Gastroesophageal sphincter (tissue), 4 donors: ENCODE measurements at regions not wholly inside any gene's neighbourhood (a gene's known extent, or its start where the extent isn't known, plus 50 kb on each side); places are given as distances from the start of the nearest gene placed in this dataset.

Experiments used
- ATAC-seq: fragments of 150-250 bp; one replicate; pipeline ENCODE4 v1.9.1; 2016; ENCODE audit warnings: mild to moderate bottlenecking, moderate library complexity
- H3K27ac ChIP-seq, 4 donors: fragments of 200-600 bp; sonication (generic) in 3 of 4; 1 replicate in 3 of 4; 2 replicates in 1 of 4; pipeline ENCODE4 v1.5.1; 2016 to 2019
- H3K27me3 ChIP-seq: fragments of 200-600 bp; sonication (generic); one replicate; pipeline ENCODE4 v1.5.1; 2019
- H3K36me3 ChIP-seq, 2 donors: fragments of 200-600 bp; sonication (generic); one replicate each; pipeline ENCODE4 v1.5.1; 2019; ENCODE audit warnings: control low read depth in 1 of 2
- H3K4me1 ChIP-seq, 3 donors: fragments of 200-600 bp; sonication (generic); 1 replicate in 2 of 3; 2 replicates in 1 of 3; pipeline ENCODE4 v1.5.1; 2016 to 2019; ENCODE audit warnings: control low read depth in 2 of 3
- H3K4me3 ChIP-seq, 2 donors: fragments of 200-600 bp; sonication (generic); one replicate each; pipeline ENCODE4 v1.5.1; 2019; ENCODE audit warnings: mild to moderate bottlenecking in 1 of 2, moderate library complexity in 1 of 2
- H3K9me3 ChIP-seq, 3 donors: fragments of 200-600 bp; sonication (generic); one replicate each; pipeline ENCODE4 v1.5.1; 2017 to 2019; ENCODE audit warnings: control low read depth in 2 of 3
- EP300 ChIP-seq: sonication (generic); formaldehyde crosslinking; IDR thresholded peaks from one replicate; pipeline ENCODE4 v1.6.1; 2017; ENCODE audit warnings: antibody characterized with exemption, mild to moderate bottlenecking
- POLR2A ChIP-seq, 2 donors: fragments of 450-650 bp; IDR thresholded peaks; one replicate each; pipeline ENCODE4 v1.6.1; 2017; ENCODE audit warnings: antibody characterized with exemption in 2 of 2, mild to moderate bottlenecking in 2 of 2, moderate library complexity in 1 of 2
- POLR2AphosphoS5 ChIP-seq: sonication (generic); formaldehyde crosslinking; IDR thresholded peaks from one replicate; pipeline ENCODE4 v1.6.1; 2017; ENCODE audit warnings: antibody characterized with exemption
- WGBS, 2 donors: methylation state at CpG; one replicate each; pipeline ENCODE4 v1.1.5; 2018; ENCODE audit warnings: low coverage in 1 of 2; 5-methylcytosine and 5-hydroxymethylcytosine counted together
- TF ChIP-seq, protein P1 (sequence below), 4 experiments: fragments of 200-600 bp in 2 of 4; fragments of 450-650 bp in 2 of 4; sonication (generic) in 1 of 4; IDR thresholded peaks; one replicate each; pipeline ENCODE4 v1.5.1; 2017 to 2019; ENCODE audit warnings: antibody characterized with exemption in 4 of 4, mild to moderate bottlenecking in 2 of 4, moderate library complexity in 2 of 4

DNA sequence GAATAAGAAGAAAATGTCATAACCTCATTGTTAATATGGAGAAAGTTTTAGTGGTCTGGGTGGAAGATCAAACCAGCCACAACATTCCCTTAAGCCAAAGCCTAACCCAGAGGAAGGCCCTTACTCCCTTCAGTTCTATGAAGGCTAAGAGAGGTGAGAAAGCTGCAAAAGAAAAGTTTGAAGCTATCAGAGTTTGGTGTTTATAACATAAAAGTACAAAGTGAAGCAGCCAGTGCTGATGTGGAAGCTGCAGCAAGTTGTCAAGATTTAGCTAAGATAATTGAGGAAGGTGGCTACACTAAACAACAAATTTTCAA is 67.6 kb upstream of the BCL9 start:
- Histone ChIP-seq H3K4me1 (no peaks in the 10 kb centered on the region), H3K4me3 (no peak overlapping the region), H3K27ac (no peak overlapping the region), H3K36me3 (no peaks in the 10 kb centered on the region), H3K9me3 (no peaks in the 10 kb centered on the region), H3K27me3 (peaks cover 15% of the 10 kb centered on the region)
- ATAC-seq = no peak
- TF ChIP-seq, protein P1, sequence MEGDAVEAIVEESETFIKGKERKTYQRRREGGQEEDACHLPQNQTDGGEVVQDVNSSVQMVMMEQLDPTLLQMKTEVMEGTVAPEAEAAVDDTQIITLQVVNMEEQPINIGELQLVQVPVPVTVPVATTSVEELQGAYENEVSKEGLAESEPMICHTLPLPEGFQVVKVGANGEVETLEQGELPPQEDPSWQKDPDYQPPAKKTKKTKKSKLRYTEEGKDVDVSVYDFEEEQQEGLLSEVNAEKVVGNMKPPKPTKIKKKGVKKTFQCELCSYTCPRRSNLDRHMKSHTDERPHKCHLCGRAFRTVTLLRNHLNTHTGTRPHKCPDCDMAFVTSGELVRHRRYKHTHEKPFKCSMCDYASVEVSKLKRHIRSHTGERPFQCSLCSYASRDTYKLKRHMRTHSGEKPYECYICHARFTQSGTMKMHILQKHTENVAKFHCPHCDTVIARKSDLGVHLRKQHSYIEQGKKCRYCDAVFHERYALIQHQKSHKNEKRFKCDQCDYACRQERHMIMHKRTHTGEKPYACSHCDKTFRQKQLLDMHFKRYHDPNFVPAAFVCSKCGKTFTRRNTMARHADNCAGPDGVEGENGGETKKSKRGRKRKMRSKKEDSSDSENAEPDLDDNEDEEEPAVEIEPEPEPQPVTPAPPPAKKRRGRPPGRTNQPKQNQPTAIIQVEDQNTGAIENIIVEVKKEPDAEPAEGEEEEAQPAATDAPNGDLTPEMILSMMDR (IDR thresholded peaks at IDR 0.05) = no peak
- TF ChIP-seq POLR2AphosphoS5 = no peak
- no peak for TF ChIP-seq EP300
- TF ChIP-seq POLR2A (IDR thresholded peaks at IDR 0.05) = no peak

DNA sequence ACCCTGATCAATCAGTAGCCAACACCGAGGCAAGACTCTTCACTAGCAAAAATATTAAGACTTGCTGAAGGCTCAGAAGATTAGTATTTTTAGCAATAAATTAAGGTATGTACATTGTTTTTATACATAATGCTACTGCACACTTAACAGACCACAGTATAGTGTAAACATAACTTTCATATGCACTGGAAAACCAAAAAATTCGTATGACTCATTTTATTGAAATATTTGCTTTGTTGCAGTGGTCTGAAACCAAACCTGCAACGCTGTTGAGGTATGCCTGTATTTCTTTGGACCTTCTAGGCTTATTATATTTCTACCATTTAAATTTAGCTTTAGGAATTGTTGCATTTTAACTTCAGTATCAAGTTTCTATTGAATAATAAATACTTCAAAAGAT is 65.8 kb upstream of the BCL9 start:
- no peak for ATAC-seq
- H3K27ac ChIP-seq = no peak overlapping the region
- no peaks in the 10 kb centered on the region for H3K36me3 ChIP-seq
- H3K4me1 ChIP-seq = no peaks in the 10 kb centered on the region
- no peak overlapping the region for H3K4me3 ChIP-seq
- H3K27me3 ChIP-seq = peaks cover 6% of the 10 kb centered on the region
- H3K9me3 ChIP-seq = no peaks in the 10 kb centered on the region
- no peak for TF ChIP-seq POLR2AphosphoS5
- TF ChIP-seq, protein P1 (IDR thresholded peaks at IDR 0.05) = no peak
- TF ChIP-seq EP300 = no peak
- TF ChIP-seq POLR2A (IDR thresholded peaks at IDR 0.05) = no peak
- 75 to 84% methylated on average over 3 of the region's 3 CpGs for WGBS, 2 donors

DNA sequence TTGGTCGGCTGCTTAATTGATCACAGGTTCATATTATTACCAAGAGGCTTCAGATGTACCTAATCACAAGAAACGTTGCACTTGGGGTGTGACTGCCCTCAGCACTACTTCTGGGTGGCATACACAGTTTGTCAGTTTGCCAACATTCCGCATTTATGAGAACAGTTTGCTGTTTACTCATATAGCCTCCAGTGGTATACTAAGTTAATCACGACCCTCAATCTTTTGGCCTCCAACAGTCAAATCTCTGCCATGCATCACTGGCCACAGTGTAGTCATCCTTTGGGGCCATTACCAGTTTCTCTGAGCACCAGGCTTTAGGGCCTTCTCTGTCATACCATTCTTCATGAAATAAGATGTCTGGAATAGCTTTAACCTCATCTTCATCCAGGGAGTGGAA is 62.8 kb upstream of the BCL9 start:
- ATAC-seq = no peak
- WGBS, 2 donors = 76 to 83% methylated on average over 1 to 4 of the region's 4 CpGs
- TF ChIP-seq, protein P1 (IDR thresholded peaks at IDR 0.05) = no peak
- no peak for TF ChIP-seq POLR2A (IDR thresholded peaks at IDR 0.05)
- no peak overlapping the region for H3K4me3 ChIP-seq
- no peaks in the 10 kb centered on the region for H3K36me3 ChIP-seq
- H3K27ac ChIP-seq = no peak overlapping the region
- H3K4me1 ChIP-seq = no peaks in the 10 kb centered on the region
- H3K9me3 ChIP-seq = no peaks in the 10 kb centered on the region
- H3K27me3 ChIP-seq = peaks cover 12% of the 10 kb centered on the region

DNA sequence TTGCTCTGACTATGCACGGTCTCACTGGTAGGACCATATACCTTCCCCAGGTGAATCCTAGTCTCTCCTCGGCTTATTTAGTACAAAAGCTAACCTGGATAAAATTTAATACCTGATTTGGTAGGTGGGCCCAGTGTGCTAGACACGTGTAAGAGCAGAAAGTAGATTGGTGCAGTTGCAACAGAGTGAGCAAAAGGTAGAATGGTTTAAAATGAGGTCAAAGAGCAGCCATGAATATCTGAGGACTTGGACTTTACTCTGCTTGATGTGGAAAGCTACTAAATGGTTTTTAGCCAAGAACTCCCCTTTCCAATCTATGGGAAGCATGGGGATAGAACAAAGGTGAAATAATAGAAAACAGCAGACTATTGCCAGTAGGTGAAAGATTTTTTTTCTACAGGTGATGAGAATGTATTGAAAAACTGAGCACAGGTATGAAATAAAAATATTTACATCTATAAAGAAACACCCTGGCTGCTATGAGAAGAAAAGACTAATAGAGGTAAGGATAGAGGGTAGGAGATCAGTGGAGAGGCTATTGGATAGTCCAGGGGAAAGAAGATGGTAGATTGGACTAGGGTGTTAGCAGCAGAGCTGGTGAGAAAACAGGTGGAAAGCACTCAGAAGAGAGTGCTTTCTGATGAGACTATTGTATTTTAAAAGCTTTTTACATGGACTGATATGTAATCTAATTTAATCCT is 61.3 kb upstream of the BCL9 start:
- no peaks in the 10 kb centered on the region for H3K4me1 ChIP-seq
- no peaks in the 10 kb centered on the region for H3K9me3 ChIP-seq
- H3K36me3 ChIP-seq = no peaks in the 10 kb centered on the region
- H3K27ac ChIP-seq = no peak overlapping the region
- H3K4me3 ChIP-seq = no peak overlapping the region
- TF ChIP-seq EP300 (no peak), POLR2A (IDR thresholded peaks at IDR 0.05) (no peak), POLR2AphosphoS5 (no peak)
- TF ChIP-seq, protein P1 (IDR thresholded peaks at IDR 0.05) = no peak
- WGBS, 2 donors = 55 to 80% methylated on average over 1 to 3 of the region's 3 CpGs
- peaks cover 16% of the 10 kb centered on the region for H3K27me3 ChIP-seq
- no peak for ATAC-seq

DNA sequence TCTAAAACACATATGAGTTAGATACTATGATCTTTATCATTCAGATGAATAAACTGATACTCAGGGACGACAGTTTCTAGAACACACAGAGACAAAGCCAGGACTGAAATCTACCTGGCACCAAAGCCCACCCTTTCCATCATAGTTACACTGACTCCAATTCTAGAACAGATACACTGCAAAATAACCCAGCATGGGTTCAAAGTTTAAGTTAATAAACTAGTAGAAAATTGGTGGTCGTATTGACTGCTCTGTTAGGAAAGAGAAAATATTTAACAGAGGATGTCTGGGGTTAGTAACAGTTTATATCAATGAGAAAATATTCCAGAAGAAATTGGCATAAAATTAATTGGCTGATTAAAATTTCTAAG is 60.8 kb upstream of the BCL9 start:
- WGBS, 2 donors = 52 to 75% methylated on average over 1 to 2 of the region's 2 CpGs
- no peaks in the 10 kb centered on the region for H3K36me3 ChIP-seq
- TF ChIP-seq EP300 = no peak
- no peak for TF ChIP-seq POLR2A (IDR thresholded peaks at IDR 0.05)
- H3K27me3 ChIP-seq = peaks cover 20% of the 10 kb centered on the region
- H3K4me1 ChIP-seq = no peaks in the 10 kb centered on the region
- H3K9me3 ChIP-seq = no peaks in the 10 kb centered on the region
- no peak overlapping the region for H3K27ac ChIP-seq
- H3K4me3 ChIP-seq = no peak overlapping the region
- ATAC-seq = no peak
